T-helper 1 cell treated with Interleukin-12 subunit alpha and Interleukin-12 subunit beta and Interleukin-4 antibody, amounts not matched to agents 30 ng/mL and 1 ng/mL, for 36 hours (primary cell): ENCODE measurements at regions not wholly inside any gene's neighbourhood (a gene's known extent, or its start where the extent isn't known, plus 50 kb on each side); places are given as distances from the start of the nearest gene placed in this dataset.

Experiments
- intact Hi-C: fragments of 100-400 bp; cut with micrococcal nuclease; formaldehyde crosslinking; loops from one replicate; pipeline ENCODE4 v1.15.1; 2024

DNA sequence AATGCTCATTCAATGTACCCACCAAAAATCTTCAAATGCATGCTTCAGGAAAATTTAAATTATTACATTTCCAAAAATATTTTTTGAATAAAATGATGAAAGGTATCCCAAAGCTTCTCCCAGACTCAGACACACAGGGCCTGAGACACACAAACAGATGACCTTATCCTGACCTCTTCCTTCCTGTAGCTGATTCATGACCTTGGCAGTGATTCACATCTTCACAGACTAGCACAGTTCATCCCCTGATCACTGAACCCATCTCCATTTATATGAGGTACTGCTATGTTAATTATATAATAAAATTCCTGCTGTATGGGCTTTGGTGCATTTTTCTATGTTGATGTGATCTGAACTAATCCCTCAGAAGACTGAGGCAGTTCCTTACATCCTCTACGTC is 265.0 kb upstream of the GLI3 start:
- intact Hi-C loops, result no loop called here

DNA sequence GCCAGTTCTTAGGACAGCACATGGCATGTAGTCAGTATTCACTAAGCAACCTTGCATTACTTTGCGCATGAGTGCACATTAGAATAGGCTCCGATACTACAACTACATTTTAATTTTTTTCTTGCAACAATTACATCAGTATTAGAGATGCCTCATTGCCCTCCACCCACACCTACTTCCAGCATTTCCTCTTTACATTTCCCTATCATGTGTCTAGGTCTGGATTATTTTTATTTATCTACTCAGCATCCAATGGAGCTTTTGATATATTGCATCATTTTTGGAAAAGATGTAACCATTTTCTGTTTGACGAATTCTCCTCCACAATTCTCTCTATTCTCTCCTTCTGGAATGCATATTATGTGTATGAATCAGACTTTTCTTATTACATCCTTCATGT is 258.2 kb upstream of the GLI3 start:
- intact Hi-C loops, result no loop called here

DNA sequence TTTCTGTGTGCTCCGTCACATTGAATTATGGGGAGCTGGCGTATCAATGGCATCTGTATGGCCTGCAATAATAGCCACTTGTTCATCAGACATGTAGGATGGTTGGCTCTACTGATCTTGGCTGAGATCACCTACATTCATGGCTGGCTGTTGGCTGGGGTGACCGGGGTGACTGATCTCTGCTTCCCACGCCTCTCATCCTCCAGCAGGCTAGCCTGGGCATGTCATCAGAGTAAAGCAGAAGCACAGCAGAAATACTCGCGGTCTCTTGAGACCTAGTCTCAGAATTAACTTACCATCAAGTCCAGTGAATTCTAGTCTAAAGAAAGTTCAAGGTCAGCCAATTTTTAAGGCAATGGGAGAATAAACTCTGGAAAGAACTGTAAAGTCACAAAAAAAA is 257.7 kb upstream of the GLI3 start:
- intact Hi-C loops, result no loop called here

DNA sequence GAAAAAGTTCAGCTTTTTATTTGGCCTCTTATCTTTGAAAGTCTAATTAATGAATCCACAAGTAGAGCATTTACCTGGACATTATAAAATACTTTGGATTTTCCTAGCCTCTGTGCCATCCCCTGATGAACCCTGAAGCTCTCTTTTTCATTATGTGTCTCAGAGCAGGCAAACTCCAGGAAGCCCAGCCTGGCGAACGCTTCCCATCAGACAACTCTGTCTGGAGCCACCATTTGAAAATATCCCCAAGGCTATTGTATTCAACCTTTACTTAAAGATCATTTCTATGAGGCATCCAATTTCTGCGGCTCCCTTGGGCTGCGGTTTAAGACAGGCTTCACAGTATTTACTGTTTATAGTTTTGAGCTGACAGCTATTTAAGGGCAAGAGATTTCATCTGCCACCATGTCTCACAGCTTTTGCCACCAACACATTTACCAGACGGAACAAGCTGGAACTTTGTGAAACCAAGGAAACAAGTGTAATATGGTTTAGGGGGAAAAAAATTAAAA is 257.2 kb upstream of the GLI3 start:
- intact Hi-C loops, result no loop called here

GRCh38 chr7:42493436-42494198 is 256.6 kb upstream of the GLI3 start:
- intact Hi-C loops, result no loop called here

DNA sequence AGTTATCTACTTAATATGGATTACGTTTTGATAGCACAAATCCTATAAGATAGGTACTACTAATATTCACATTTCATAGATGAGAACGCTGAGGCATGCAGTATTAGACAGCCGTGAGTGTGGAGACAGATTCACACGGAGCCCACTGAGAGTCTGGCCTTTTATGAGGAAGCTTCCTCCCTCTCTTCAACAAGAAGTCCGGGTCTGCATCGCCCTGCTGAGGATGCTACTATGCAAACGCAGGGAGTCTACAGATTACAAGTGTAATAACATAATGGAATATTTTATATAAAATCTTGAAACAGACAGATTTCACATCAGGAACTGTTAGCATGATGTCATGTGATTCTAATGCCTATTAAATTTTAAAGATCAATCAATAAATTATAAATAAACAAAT is 255.9 kb upstream of the GLI3 start:
- intact Hi-C loops, result no loop called here

DNA sequence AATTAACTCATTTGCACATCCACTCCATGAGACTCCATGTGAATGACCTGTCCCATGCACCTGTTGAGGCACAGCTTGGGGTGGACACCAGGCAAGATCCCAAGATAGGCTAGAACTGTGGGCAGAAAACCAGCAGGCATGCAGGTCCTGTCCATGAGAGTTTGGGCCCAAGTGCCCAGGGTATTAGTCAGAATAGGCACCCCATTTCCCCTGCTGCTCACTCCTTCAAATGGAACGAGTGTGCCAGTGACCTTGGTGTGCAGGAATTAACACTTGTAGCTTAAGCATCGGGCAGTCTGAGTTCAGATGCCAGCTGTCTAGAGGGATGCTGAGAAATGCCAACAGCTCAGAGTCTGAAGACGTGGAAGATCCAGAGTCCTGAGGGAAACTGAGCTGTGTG is 254.1 kb upstream of the GLI3 start:
- intact Hi-C loops, result no loop called here

DNA sequence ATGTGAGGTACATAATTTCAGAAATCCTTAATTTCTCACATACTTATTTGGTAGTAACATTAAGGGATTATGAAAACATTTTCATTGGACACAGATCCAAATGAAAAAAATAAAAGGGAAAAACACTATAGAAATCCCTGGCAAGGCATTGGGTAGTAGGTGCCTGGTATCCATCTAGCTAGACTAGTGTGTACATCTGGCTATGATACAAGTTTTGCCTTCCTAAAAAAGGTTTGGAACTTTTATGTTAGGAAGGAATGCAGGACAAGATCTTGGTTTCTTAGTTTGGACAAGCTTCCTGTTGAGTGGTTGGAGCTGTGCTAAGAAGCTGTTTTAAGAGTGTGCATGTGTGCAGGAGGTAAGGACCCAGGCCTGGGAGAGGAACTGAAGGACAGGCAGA is 252.3 kb upstream of the GLI3 start:
- intact Hi-C loops, result no loop called here

DNA sequence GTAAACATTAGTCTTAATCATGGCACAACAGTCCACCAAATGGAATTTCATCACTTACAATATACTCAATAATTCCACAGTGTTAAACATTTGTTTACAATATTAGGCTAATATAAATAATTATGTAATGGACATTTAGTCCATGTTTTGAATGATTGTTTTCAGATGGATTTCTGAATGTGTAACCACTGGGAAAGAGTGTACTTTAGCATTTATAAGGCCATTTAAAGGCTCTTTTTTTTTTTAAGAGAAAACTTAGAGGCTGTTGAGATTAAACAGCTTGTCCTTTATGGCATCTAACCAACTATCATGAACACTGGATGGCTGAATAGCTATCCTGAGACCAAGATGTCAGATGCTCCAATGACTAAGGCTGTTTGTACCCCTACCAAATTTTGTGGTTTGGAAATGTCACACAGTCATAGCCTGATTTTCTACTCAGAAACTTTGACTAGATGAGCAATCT is 248.3 kb upstream of the GLI3 start:
- intact Hi-C loops, result no loop called here

- intact Hi-C loops, result no loop called here
Observed at GRCh38 chr7:42483886-42484285, 246.9 kb upstream of the GLI3 start.

DNA sequence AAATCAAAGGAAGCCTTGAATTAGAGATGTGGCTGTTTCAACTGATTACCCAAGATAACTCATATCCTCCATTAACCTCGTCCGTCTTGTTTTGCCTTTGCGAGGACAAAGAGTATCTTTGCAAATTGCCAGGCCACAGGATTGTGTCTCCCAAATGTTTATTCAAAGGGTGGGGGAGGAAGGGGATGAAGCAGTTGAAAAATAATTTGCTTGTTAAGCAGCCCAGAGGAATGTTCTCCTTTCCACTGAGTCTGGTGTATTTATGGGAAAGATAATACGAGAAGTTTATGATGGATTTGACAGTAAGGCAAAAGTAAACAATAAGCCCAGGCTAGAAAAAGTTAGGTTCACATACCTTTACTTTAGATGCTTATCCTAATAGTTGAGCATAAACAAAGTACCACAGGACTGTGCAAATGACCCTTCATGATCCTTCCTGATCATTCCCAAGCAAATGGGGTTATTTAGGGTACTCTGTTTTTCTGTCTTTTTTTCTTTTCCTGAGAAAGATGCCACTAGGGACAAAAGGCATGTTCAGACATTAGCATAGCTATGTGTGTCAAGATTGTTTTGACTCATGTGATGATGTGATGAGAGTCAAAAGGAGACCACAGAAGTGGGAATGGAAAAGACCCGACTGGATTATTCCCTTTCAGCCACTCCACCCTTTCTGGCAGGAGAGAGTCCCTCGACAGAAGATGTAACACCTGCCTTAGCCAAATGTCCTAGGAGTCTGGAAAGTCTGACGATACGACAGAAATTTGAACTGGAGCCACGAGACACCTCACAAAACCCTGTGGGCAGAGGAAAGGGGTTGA is 243.0 kb upstream of the GLI3 start:
- intact Hi-C loops, result no loop called here

DNA sequence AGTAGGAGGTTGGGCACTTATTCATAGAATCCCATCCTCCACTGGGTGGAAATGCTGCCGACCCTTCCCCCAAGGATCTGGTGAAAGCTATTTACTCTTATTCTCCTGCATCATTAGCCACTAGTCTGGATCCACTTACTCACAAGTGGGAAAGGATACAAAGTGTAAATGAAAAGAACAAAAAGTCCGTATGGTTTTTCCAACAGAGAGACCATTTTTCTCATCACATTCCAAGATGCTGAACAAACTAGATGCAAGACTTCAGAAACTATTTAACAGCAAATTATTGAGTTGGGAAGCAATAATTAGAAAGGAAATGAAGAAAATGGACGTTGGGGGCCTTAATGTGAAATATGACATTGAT is 242.4 kb upstream of the GLI3 start:
- intact Hi-C loops, result no loop called here

DNA sequence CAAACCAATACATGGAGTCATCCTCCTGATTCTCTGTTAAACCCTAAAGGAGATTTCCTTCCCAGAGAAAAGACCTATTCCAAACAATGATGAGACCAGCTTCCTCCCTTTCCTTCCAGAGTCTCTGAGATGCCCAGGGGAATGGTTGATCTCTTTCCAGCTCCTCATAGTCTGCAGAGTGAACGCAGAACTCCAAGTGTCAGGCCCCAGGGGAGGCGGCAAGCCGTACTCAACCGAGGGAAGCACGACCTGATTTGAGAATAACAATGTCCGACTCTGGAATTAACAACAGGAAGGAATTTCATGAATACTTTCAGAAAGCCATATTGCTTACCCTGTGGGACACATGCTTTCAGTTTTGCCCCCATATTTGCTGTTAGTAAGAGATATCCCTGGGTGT is 241.7 kb upstream of the GLI3 start:
- intact Hi-C loops, result no loop called here

DNA sequence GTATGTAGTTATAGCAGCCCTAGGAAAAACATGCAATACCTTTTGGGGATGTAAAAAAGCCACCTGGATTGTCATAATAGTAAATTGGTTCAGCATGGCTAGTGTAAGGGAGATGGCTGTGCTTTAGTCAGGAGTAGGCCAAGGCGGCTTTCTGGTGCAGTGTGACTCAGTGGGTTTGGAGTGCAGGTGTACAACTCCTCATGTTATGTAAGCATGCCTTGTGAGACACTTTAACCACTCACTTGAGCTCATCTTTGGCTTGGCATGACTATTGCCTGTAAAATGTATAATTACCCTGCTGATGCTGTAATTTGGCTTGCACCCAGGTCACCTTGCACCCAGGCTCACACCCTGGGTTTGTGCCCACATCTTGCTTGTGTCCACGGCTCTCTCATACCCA is 239.2 kb upstream of the GLI3 start:
- intact Hi-C loops, result no loop called here

- intact Hi-C loops, result no loop called here
Observed at GRCh38 chr7:42475082-42475481, 238.1 kb upstream of the GLI3 start.

DNA sequence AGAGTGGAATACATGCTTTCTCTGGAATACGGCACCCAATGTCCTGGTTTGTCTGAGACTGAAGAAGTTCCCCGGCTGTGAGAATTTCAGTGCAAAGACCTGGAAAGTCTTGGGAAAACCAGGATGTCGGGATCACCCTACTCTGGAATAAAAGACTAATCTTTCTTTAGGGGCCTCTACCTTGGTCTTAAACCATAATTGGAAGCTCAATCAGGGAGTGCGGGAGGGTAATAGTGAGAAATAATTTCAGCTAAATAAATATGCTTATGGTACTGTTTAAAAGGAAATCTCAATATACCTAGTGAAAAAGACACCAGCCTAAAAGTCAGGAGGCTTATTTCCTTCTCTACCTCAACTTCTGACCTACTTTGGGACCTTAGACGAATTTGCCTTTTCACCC is 236.1 kb upstream of the GLI3 start:
- intact Hi-C loops, result no loop called here

DNA sequence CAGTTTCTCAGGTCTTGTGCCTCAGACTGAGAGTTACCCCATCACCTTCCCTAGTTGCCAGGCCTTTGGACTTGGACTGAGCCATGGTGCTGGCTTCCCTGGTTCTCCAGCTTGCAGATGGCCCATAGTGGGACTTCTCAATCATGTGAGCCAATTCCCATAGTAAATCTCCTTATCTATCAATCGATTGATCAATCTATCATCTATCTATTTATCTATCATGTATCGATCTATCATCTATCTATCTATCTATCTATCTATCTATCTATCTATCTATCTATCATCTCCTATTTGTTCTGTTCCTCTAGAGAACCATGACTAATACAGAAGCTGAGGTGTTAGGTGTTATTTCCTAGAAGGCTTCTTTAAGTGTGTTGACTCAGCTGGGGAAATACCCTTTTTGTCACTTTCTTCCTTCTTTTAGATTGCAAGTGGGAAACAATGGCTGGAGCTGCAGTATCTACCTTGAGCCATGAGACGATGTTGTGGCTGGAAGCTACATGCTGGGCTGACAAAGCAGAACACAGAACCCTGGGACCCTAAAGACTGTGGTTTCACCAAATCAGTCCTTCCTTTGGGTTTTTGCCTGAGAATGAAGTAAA is 234.7 kb upstream of the GLI3 start:
- intact Hi-C loops, result no loop called here

DNA sequence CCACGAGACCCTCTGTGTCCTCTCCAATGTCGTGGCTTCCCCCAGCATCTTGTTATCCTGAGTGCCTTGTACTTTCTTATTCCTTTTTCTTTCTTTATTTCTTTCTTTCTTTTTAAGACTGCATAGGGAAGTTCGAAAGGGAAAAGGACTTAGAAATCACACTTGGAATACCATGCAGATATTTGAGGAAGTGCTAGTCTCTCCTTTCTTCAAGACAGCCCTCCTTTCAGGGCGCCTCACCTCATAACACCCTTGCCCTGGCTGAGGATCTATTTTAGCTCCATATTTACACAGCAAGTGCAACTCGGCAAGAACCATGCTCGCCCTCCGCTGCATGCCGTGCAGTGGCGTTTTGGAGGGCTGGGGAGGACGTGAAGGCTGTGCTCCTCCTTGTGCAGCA is 232.3 kb upstream of the GLI3 start:
- intact Hi-C loops, result no loop called here

GRCh38 chr7:42468471-42468870 is 231.5 kb upstream of the GLI3 start:
- intact Hi-C loops, result no loop called here

GRCh38 chr7:42461537-42461936 is 224.5 kb upstream of the GLI3 start:
- intact Hi-C loops, result no loop called here

DNA sequence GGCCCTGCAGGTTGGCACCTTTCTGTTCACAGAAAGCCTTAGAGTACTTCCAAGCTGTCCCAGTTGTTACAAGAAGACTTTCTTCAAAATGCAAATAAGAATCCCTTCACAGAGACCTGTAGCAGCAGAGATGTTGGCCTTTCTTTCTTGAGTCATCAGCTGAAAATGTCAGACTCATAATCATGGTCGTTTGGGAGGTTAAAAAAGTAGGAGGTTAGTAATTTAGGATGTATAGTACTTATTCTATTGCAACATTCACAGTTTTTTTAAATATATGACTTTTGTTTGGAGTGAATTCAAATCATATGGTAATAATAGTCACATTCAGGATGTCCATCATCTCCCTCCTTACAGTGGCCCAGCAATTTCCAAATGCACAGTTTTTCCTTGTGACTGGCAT is 223.9 kb upstream of the GLI3 start:
- intact Hi-C loops, result no loop called here

GRCh38 chr7:42460148-42460547 is 223.1 kb upstream of the GLI3 start:
- intact Hi-C loops, result no loop called here
